Ovary (tissue), 3 donors: ENCODE measurements at regions not wholly inside any gene's neighbourhood (a gene's known extent, or its start where the extent isn't known, plus 50 kb on each side); places are given as distances from the start of the nearest gene placed in this dataset.

Source experiments
- CTCF ChIP-seq, 3 donors: fragments of 450-650 bp in 2 of 3; fragments of 200-600 bp in 1 of 3; IDR thresholded peaks; one replicate each; pipeline versions ENCODE4 v1.5.1 to v1.8.0; 2016 to 2022; ENCODE audit warnings: antibody characterized with exemption in 3 of 3, mild to moderate bottlenecking in 1 of 3
- EP300 ChIP-seq: sonication (generic); formaldehyde crosslinking; IDR thresholded peaks from one replicate; pipeline ENCODE4 v1.6.1; 2017; ENCODE audit warnings: antibody characterized with exemption
- POLR2A ChIP-seq: fragments of 450-650 bp; IDR thresholded peaks from one replicate; pipeline ENCODE4 v1.6.1; 2017; ENCODE audit warnings: antibody characterized with exemption, mild to moderate bottlenecking, moderate library complexity
- donor health status: DM: no; HTN: no; CAD: no.

GRCh38 chr20:22307409-22307808 is 277.0 kb downstream of the FOXA2 start:
- TF ChIP-seq CTCF (IDR thresholded peaks at IDR 0.05), result no peak
- TF ChIP-seq EP300, result no peak
- no peak for TF ChIP-seq POLR2A
